ENCODE measurements at regions not wholly inside any gene's neighbourhood (a gene's known extent, or its start where the extent isn't known, plus 50 kb on each side); places are given as distances from the start of the nearest gene placed in this dataset.

DNA sequence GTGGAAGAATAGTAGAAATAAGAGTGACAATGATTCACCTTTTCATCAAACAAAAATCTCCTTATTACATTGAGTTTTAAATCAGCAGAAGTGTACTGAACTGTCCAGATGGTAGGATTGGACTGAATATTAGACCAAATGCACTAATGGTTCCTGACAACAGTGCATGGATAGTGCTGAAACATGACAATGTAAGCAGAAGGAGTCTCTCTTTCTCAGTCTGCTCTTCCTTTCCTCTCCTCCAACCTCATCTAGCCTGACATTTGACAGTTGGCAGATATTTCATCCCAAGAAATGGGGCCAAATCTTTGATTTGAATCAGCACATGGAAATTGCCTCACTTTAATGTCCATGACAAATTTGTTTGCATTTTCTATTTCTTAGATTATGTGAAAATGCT, 225.1 kb upstream of the PLSCR5 start:
- ChIA-PET CTCF (no interaction called here), POLR2A (ENCODE audit: unreplicated experiment) (no interaction called here)
- no peak overlapping the region for H2BK15ac ChIP-seq (ENCODE audit: low read depth, low read length)
- no peak overlapping the region for H3K14ac ChIP-seq (replicated peaks; ENCODE audit: low read depth, low read length)
- H3K9me3 ChIP-seq (ENCODE audit: control insufficient read depth, insufficient read depth, low read length) = no peaks in the 10 kb centered on the region
- H2BK20ac ChIP-seq (ENCODE audit: low read depth, low read length) = no peak overlapping the region
- no peak overlapping the region for H2AK5ac ChIP-seq (ENCODE audit: low read depth, low read length)
- no peak overlapping the region for H2AK9ac ChIP-seq (replicated peaks; ENCODE audit: low read depth, low read length, poor library complexity)
- no peak overlapping the region for H2BK120ac ChIP-seq (ENCODE audit: low read depth, low read length)
- intact Hi-C loops (cut with micrococcal nuclease) = no loop called here
- DNase-seq = no peak
- dilution Hi-C loops (cut with HindIII; ENCODE audit: low sequenced_read_pairs, unreplicated experiment) = no loop called here
- H2BK5ac ChIP-seq (ENCODE audit: low read depth, low read length, poor library complexity, severe bottlenecking) = no peak overlapping the region
- H3K4me2 ChIP-seq (ENCODE audit: low read depth, low read length) = no peak overlapping the region
- H4K91ac ChIP-seq (ENCODE audit: insufficient read depth, low read depth, low read length) = no peak overlapping the region
- H3K79me1 ChIP-seq (ENCODE audit: low read depth in 1 of 2, low read length in 2 of 2) = no peaks in the 10 kb centered on the region
- H3K4me3 ChIP-seq (ENCODE audit: insufficient read depth, low read depth, low read length) = no peak overlapping the region
- no peaks in the 10 kb centered on the region for H3K36me3 ChIP-seq (ENCODE audit: control insufficient read depth, insufficient read depth, low read length)
- no peak overlapping the region for H3K27ac ChIP-seq (ENCODE audit: insufficient read depth, low read length)
- no peak overlapping the region for H3K23ac ChIP-seq (ENCODE audit: low read depth, low read length)
- in situ Hi-C loops (cut with MboI; ENCODE audit: low sequenced_read_pairs) = no loop called here
- H4K5ac ChIP-seq (ENCODE audit: low read depth, low read length) = no peak overlapping the region
- H3K4ac ChIP-seq (ENCODE audit: low read depth, low read length) = no peak overlapping the region
- no peak for ATAC-seq (ENCODE audit: low read depth)
- no peak overlapping the region for H3K18ac ChIP-seq (ENCODE audit: low read depth, low read length)
- H3K4me1 ChIP-seq (ENCODE audit: control insufficient read depth, insufficient read depth, low read length) = no peaks in the 10 kb centered on the region
- no peak overlapping the region for H3K9ac ChIP-seq (ENCODE audit: low read depth, low read length)
- H4K8ac ChIP-seq (ENCODE audit: low read depth in 2 of 2, low read length in 2 of 2) = no peak overlapping the region
- BruUV-seq (replicated peaks) = no TSS peak
- H3K27me3 ChIP-seq (ENCODE audit: control insufficient read depth, insufficient read depth, low read length) = no peaks in the 10 kb centered on the region
- H2AFZ ChIP-seq (replicated peaks; ENCODE audit: low read length, poor library complexity) = no peak overlapping the region
- TF ChIP-seq RFX5 (IDR thresholded peaks at IDR 0.05; ENCODE audit: low read depth, low read length) = no peak
- TF ChIP-seq MAZ (IDR thresholded peaks at IDR 0.05; ENCODE audit: borderline replicate concordance, low read depth, low read length) = no peak
- no peak for TF ChIP-seq CTCF (conservative IDR thresholded peaks at IDR 0.05; ENCODE audit: low read depth, low read length)
- TF ChIP-seq RAD21 (IDR thresholded peaks at IDR 0.05; ENCODE audit: low read length) = no peak
- TF ChIP-seq MXI1 (IDR thresholded peaks at IDR 0.05; ENCODE audit: borderline replicate concordance, low read depth, low read length) = no peak
- TF ChIP-seq CHD1 (IDR thresholded peaks at IDR 0.05; ENCODE audit: low read depth, low read length) = no peak
- TF ChIP-seq, protein P1, sequence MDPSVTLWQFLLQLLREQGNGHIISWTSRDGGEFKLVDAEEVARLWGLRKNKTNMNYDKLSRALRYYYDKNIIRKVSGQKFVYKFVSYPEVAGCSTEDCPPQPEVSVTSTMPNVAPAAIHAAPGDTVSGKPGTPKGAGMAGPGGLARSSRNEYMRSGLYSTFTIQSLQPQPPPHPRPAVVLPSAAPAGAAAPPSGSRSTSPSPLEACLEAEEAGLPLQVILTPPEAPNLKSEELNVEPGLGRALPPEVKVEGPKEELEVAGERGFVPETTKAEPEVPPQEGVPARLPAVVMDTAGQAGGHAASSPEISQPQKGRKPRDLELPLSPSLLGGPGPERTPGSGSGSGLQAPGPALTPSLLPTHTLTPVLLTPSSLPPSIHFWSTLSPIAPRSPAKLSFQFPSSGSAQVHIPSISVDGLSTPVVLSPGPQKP (IDR thresholded peaks at IDR 0.05; ENCODE audit: borderline replicate concordance, low read depth, low read length) = no peak
- no peak for TF ChIP-seq SMC3 (IDR thresholded peaks at IDR 0.05; ENCODE audit: low read depth, low read length)
- TF ChIP-seq MAFK (IDR thresholded peaks at IDR 0.05; ENCODE audit: low read depth, low read length) = no peak
- no peak for TF ChIP-seq BHLHE40 (IDR thresholded peaks at IDR 0.05; ENCODE audit: low read depth, low read length)
- no peak for TF ChIP-seq NFE2L2 (IDR thresholded peaks at IDR 0.05; ENCODE audit: low read depth, low read length)
- TF ChIP-seq FOS (IDR thresholded peaks at IDR 0.05; ENCODE audit: low read depth, low read length) = no peak
- H3K9me1 ChIP-seq (ENCODE audit: insufficient read depth, low read length) = no peaks in the 10 kb centered on the region
- H4K20me1 ChIP-seq (ENCODE audit: insufficient read depth, low read length) = no peaks in the 10 kb centered on the region
- no peak overlapping the region for H3K56ac ChIP-seq (ENCODE audit: extremely low read depth, insufficient read depth, low read length)
